NB4 (cell line): ENCODE measurements at regions not wholly inside any gene's neighbourhood (a gene's known extent, or its start where the extent isn't known, plus 50 kb on each side); places are given as distances from the start of the nearest gene placed in this dataset.

Experiments used
- DNase-seq: peaks from one replicate; pipeline ENCODE4 v3.0.0; 2010; ENCODE audit warnings: low read depth
- H3K4me3 ChIP-seq: one replicate; pipeline ENCODE4 v1.5.1; 2011; ENCODE audit warnings: mild to moderate bottlenecking, low read depth, low read length, moderate library complexity
- MYC ChIP-seq: IDR thresholded peaks from 2 replicates; pipeline ENCODE4 v1.6.1; 2011; ENCODE audit warnings: low read depth, low read length
- POLR2A ChIP-seq: IDR thresholded peaks from 2 replicates; pipeline ENCODE4 v1.6.1; 2011; ENCODE audit warnings: mild to moderate bottlenecking; ENCODE audit not compliant: insufficient read length; ENCODE audit errors: extremely low read depth
- TF ChIP-seq, protein P1 (sequence below): IDR thresholded peaks from one replicate; pipeline ENCODE4 v1.5.1; 2012; ENCODE audit warnings: low read depth, low read length
- TF ChIP-seq, protein P2 (sequence below): IDR thresholded peaks from 2 replicates; pipeline ENCODE4 v1.6.1; 2011; ENCODE audit warnings: low read depth, low read length

GRCh38 chr3:176904506-176904905 lies 292.8 kb downstream of the TBL1XR1 start:
- no peak for DNase-seq
- no peak overlapping the region for H3K4me3 ChIP-seq
- TF ChIP-seq, protein P1, sequence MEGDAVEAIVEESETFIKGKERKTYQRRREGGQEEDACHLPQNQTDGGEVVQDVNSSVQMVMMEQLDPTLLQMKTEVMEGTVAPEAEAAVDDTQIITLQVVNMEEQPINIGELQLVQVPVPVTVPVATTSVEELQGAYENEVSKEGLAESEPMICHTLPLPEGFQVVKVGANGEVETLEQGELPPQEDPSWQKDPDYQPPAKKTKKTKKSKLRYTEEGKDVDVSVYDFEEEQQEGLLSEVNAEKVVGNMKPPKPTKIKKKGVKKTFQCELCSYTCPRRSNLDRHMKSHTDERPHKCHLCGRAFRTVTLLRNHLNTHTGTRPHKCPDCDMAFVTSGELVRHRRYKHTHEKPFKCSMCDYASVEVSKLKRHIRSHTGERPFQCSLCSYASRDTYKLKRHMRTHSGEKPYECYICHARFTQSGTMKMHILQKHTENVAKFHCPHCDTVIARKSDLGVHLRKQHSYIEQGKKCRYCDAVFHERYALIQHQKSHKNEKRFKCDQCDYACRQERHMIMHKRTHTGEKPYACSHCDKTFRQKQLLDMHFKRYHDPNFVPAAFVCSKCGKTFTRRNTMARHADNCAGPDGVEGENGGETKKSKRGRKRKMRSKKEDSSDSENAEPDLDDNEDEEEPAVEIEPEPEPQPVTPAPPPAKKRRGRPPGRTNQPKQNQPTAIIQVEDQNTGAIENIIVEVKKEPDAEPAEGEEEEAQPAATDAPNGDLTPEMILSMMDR, result no peak
- TF ChIP-seq POLR2A, result no peak
- no peak for TF ChIP-seq MYC

GRCh38 chr3:176896640-176897039 lies 300.6 kb downstream of the TBL1XR1 start:
- no peak for TF ChIP-seq POLR2A
- TF ChIP-seq, protein P2, sequence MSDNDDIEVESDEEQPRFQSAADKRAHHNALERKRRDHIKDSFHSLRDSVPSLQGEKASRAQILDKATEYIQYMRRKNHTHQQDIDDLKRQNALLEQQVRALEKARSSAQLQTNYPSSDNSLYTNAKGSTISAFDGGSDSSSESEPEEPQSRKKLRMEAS, result no peak
- TF ChIP-seq, protein P1, result no peak
- no peak for TF ChIP-seq MYC
- no peak for DNase-seq
- H3K4me3 ChIP-seq, result no peak overlapping the region

- H3K4me3 ChIP-seq, result no peak overlapping the region
- no peak for TF ChIP-seq MYC
- TF ChIP-seq POLR2A, result no peak
- TF ChIP-seq, protein P2, result no peak
- TF ChIP-seq, protein P1, result no peak
- no peak for DNase-seq
These were observed 301.1 kb downstream of the TBL1XR1 start for GRCh38 chr3:176896165-176896564.

- no peak overlapping the region for H3K4me3 ChIP-seq
- no peak for DNase-seq
- TF ChIP-seq MYC, result no peak
- TF ChIP-seq, protein P1, result no peak
- TF ChIP-seq, protein P2, result no peak
- TF ChIP-seq POLR2A, result no peak
These were observed 317.6 kb downstream of the TBL1XR1 start for GRCh38 chr3:176879710-176880109.

DNA sequence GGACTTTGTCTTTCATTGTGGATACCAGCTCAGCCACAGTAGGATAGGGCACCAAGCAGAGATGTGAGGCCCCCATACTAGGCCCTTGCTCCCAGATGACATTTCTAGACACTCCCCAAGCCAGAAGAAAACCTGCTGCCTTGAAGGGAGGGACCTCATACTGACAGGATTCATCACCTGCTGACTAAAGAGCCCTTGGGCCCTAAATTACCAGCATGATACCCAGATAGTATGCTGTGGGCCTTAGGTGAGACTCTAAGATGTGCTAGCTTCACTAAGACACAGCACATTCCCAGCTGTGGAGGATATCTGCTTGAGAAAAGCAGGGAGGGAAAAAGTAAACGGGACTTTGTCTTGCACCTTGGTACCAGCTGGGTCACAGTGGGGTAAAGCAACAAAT lies 324.0 kb downstream of the TBL1XR1 start:
- DNase-seq, result no peak
- no peak overlapping the region for H3K4me3 ChIP-seq
- TF ChIP-seq, protein P2, result no peak

DNA sequence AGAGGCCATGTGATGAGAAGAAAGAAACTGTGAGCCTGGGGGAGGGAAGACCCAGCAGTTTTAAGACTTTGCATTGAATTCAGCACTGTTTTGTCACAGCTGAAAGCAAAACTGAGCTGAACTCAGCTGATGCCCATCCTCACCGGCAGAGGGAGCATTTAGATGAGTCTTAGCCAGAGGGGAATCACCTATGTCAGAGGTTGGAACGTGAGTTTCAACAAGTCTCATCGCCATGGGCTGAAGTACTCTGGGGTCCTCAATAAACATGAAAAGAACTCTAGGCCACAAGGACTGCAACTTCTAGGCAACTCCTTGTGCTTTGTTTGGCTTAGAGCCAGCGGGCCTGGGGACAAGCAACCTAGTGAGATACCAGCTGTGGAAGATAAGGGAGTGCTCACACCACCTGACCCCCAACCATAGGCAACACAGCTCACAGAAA lies 324.5 kb downstream of the TBL1XR1 start:
- TF ChIP-seq, protein P1, result peak; percentile 82
- TF ChIP-seq POLR2A, result no peak
- peak; percentile 51 for DNase-seq
- H3K4me3 ChIP-seq, result no peak overlapping the region

GRCh38 chr3:176870451-176870850 lies 326.8 kb downstream of the TBL1XR1 start:
- no peak for TF ChIP-seq POLR2A
- DNase-seq, result no peak
- H3K4me3 ChIP-seq, result no peak overlapping the region
